Parathyroid adenoma (tissue), 2 donors: ENCODE measurements at regions not wholly inside any gene's neighbourhood (a gene's known extent, or its start where the extent isn't known, plus 50 kb on each side); places are given as distances from the start of the nearest gene placed in this dataset.

Experiments used
- H2AFZ ChIP-seq: fragments of 300-600 bp; sonication (generic); one replicate; pipeline ENCODE4 v1.7.0; 2017; ENCODE audit warnings: antibody characterized with exemption, mild to moderate bottlenecking
- H3K27ac ChIP-seq: fragments of 300-600 bp; sonication (generic); one replicate; pipeline ENCODE4 v1.7.0; 2017
- H3K27me3 ChIP-seq: fragments of 300-600 bp; sonication (generic); one replicate; pipeline ENCODE4 v1.7.0; 2017; ENCODE audit warnings: low read length; ENCODE audit not compliant: control insufficient read depth, insufficient read depth
- H3K36me3 ChIP-seq: fragments of 300-600 bp; sonication (generic); one replicate; pipeline ENCODE4 v1.7.0; 2017; ENCODE audit warnings: low read length; ENCODE audit not compliant: control insufficient read depth, insufficient read depth
- H3K4me1 ChIP-seq: fragments of 300-600 bp; sonication (generic); one replicate; pipeline ENCODE4 v1.7.0; 2017; ENCODE audit warnings: control low read depth
- H3K4me2 ChIP-seq: fragments of 300-600 bp; sonication (generic); one replicate; pipeline ENCODE4 v1.7.0; 2017; ENCODE audit warnings: low read length
- H3K4me3 ChIP-seq: fragments of 300-600 bp; sonication (generic); one replicate; pipeline ENCODE4 v1.7.0; 2017; ENCODE audit warnings: low read depth, low read length
- H3K79me2 ChIP-seq: fragments of 300-600 bp; sonication (generic); one replicate; pipeline ENCODE4 v1.7.0; 2017; ENCODE audit warnings: control low read depth
- H3K9ac ChIP-seq: fragments of 300-600 bp; sonication (generic); one replicate; pipeline ENCODE4 v1.7.0; 2017; ENCODE audit warnings: mild to moderate bottlenecking
- H3K9me3 ChIP-seq: fragments of 300-600 bp; sonication (generic); one replicate; pipeline ENCODE4 v1.7.0; 2017; ENCODE audit warnings: low read length; ENCODE audit not compliant: control insufficient read depth
- CTCF ChIP-seq: fragments of 300-600 bp; sonication (generic); IDR thresholded peaks from one replicate; pipeline ENCODE4 v1.7.0; 2017; ENCODE audit warnings: antibody characterized with exemption, mild to moderate bottlenecking
- donor health status: primary hyperparathyroidism.

DNA sequence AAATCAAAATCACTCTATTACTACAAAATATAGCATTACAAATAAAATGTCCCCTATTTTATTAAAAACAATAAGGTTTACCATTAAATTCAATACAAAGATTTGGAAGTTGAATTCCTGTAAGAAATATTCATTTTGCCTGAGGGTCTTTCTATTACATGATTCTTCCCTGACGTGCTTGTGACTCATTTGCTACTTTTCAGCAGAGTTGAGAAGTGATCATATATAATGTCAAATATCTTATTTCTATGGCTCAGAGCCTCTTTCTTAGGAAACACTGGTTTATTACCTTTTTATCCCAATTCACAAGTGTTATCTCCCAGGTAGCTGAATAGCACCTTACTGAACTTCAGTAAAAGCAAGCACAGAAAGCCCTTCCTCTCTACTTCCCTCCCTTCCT is 65.2 kb upstream of the CNTN5 start:
- H3K27ac ChIP-seq: no peak overlapping the region
- TF ChIP-seq CTCF: no peak
- H2AFZ ChIP-seq: no peak overlapping the region
- no peaks in the 10 kb centered on the region for H3K36me3 ChIP-seq
- no peaks in the 10 kb centered on the region for H3K4me1 ChIP-seq
- no peaks in the 10 kb centered on the region for H3K79me2 ChIP-seq
- no peak overlapping the region for H3K4me2 ChIP-seq
- no peak overlapping the region for H3K9ac ChIP-seq
- no peak overlapping the region for H3K4me3 ChIP-seq
- no peaks in the 10 kb centered on the region for H3K9me3 ChIP-seq
- H3K27me3 ChIP-seq: no peaks in the 10 kb centered on the region

DNA sequence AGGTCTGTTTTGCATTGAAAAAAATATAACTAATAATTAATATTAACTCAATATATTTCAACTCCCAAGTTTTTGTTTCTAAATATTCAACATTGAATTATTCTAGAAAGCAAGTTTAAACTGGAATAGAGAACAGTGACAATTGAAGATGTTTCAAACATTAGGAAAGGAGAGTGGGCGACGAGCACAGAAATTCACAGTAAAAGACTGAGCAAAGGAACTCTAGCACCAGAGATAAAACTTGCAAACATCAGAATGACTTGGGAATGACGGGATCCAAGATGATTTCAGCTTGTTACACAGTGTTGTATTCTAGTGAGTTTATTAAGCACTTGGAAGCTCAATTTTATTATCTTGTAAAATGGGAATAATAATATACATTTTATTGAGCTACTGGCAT is 56.6 kb upstream of the CNTN5 start:
- no peaks in the 10 kb centered on the region for H3K79me2 ChIP-seq
- TF ChIP-seq CTCF: no peak
- no peak overlapping the region for H3K27ac ChIP-seq
- H3K27me3 ChIP-seq: no peaks in the 10 kb centered on the region
- no peak overlapping the region for H2AFZ ChIP-seq
- H3K4me2 ChIP-seq: no peak overlapping the region
- H3K4me1 ChIP-seq: no peaks in the 10 kb centered on the region
- H3K9me3 ChIP-seq: no peaks in the 10 kb centered on the region
- no peak overlapping the region for H3K4me3 ChIP-seq
- no peaks in the 10 kb centered on the region for H3K36me3 ChIP-seq
- no peak overlapping the region for H3K9ac ChIP-seq

DNA sequence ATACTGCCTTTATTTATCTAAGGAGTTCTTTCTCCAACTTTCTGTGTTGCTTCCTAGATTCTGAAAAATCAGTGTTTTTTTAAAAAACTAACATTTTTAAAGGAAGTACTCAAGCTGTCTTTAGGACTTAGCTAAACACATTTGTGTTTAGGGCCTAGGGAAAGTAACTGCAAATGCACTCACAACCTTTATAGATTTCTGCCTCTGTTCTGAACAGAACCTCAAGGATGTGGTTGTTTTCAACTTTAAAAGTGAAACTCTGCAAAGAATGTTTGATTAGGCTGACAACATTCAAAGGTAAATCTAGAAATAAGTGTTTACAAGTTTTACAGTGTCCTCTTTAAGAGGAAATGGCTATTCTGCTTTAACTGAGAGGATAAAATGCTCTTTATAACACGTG is 55.4 kb upstream of the CNTN5 start:
- TF ChIP-seq CTCF: no peak
- Histone ChIP-seq H3K9ac (no peak overlapping the region), H3K4me2 (no peak overlapping the region), H2AFZ (no peak overlapping the region), H3K27ac (no peak overlapping the region), H3K9me3 (no peaks in the 10 kb centered on the region), H3K27me3 (no peaks in the 10 kb centered on the region), H3K79me2 (no peaks in the 10 kb centered on the region), H3K4me3 (no peak overlapping the region), H3K36me3 (no peaks in the 10 kb centered on the region), H3K4me1 (no peaks in the 10 kb centered on the region)

GRCh38 chr11:98965775-98966174 is 55.0 kb upstream of the CNTN5 start:
- no peaks in the 10 kb centered on the region for H3K79me2 ChIP-seq
- no peak overlapping the region for H3K4me3 ChIP-seq
- no peak overlapping the region for H3K27ac ChIP-seq
- H2AFZ ChIP-seq: no peak overlapping the region
- H3K36me3 ChIP-seq: no peaks in the 10 kb centered on the region
- H3K27me3 ChIP-seq: no peaks in the 10 kb centered on the region
- no peak overlapping the region for H3K9ac ChIP-seq
- H3K9me3 ChIP-seq: no peaks in the 10 kb centered on the region
- no peaks in the 10 kb centered on the region for H3K4me1 ChIP-seq
- H3K4me2 ChIP-seq: no peak overlapping the region
- TF ChIP-seq CTCF: no peak

DNA sequence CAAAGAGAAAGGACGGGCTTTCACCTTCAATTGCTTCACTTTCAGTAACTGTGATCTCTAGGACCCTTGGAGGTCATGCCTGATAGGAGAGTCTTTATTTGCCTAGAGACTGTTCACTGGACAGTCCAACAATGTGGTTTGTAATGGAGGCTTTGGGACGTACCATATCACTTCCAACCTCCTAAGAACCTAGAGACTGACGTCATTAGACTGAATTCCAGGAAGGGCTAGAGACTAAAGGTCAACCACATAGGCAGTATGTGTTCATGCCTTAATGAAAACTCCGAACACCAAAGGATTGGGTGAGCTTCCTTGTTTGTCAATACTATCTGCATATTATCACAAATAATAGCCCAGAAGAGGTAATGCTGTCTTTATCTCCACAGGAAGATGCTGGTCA is 53.7 kb upstream of the CNTN5 start:
- Histone ChIP-seq H3K4me3 (no peak overlapping the region), H3K4me1 (no peaks in the 10 kb centered on the region), H3K27ac (no peak overlapping the region), H3K9me3 (no peaks in the 10 kb centered on the region), H3K79me2 (no peaks in the 10 kb centered on the region), H3K4me2 (no peak overlapping the region), H3K9ac (no peak overlapping the region), H3K36me3 (no peaks in the 10 kb centered on the region), H2AFZ (no peak overlapping the region), H3K27me3 (no peaks in the 10 kb centered on the region)
- TF ChIP-seq CTCF: no peak
